Vagina (tissue), 2 donors: ENCODE measurements at regions not wholly inside any gene's neighbourhood (a gene's known extent, or its start where the extent isn't known, plus 50 kb on each side); places are given as distances from the start of the nearest gene placed in this dataset.

Source experiments
- DNase-seq, 2 donors: peaks; one replicate each; pipeline ENCODE4 v3.0.0-alpha.2; 2017; ENCODE audit errors: extremely low spot score in 2 of 2
- H3K27ac ChIP-seq: fragments of 200-600 bp; sonication (generic); one replicate; pipeline ENCODE4 v1.5.1; 2019
- H3K27me3 ChIP-seq: fragments of 200-600 bp; sonication (generic); one replicate; pipeline ENCODE4 v1.5.1; 2019
- H3K36me3 ChIP-seq, 2 donors: fragments of 200-600 bp; sonication (generic); one replicate each; pipeline ENCODE4 v1.5.1; 2017 to 2019
- H3K4me1 ChIP-seq: fragments of 200-600 bp; sonication (generic); one replicate; pipeline ENCODE4 v1.5.1; 2019
- H3K4me3 ChIP-seq, 2 donors: fragments of 200-600 bp; sonication (generic); 1 replicate in 1 of 2; 2 replicates in 1 of 2; pipeline ENCODE4 v1.5.1; 2016 to 2019
- H3K9me3 ChIP-seq: fragments of 200-600 bp; sonication (generic); one replicate; pipeline ENCODE4 v1.5.1; 2019
- CTCF ChIP-seq, 3 experiments: fragments of 450-650 bp in 2 of 3; fragments of 200-600 bp in 1 of 3; sonication (generic) in 1 of 3; IDR thresholded peaks; one replicate each; pipeline ENCODE4 v1.5.1; 2017 to 2019; ENCODE audit warnings: antibody characterized with exemption in 3 of 3, mild to moderate bottlenecking in 2 of 3, moderate library complexity in 2 of 3
- POLR2A ChIP-seq, 2 donors: fragments of 450-650 bp; IDR thresholded peaks; one replicate each; pipeline ENCODE4 v1.6.1; 2017; ENCODE audit warnings: antibody characterized with exemption in 2 of 2, mild to moderate bottlenecking in 2 of 2, moderate library complexity in 2 of 2
- POLR2AphosphoS5 ChIP-seq, 2 donors: sonication (generic); formaldehyde crosslinking; IDR thresholded peaks; one replicate each; pipeline ENCODE4 v1.9.0; 2017; ENCODE audit warnings: antibody characterized with exemption in 2 of 2, mild to moderate bottlenecking in 2 of 2, low read depth in 1 of 2; ENCODE audit not compliant: insufficient read depth in 1 of 2
- intact Hi-C: fragments of 100-400 bp; cut with DNase I; formaldehyde crosslinking; loops from one replicate; pipeline ENCODE4 v1.15.1; 2023

- TF ChIP-seq POLR2A (IDR thresholded peaks at IDR 0.05) (no peak), POLR2AphosphoS5 (IDR thresholded peaks at IDR 0.05; ENCODE audit: insufficient read depth in 1 of 2, low read depth in 1 of 2) (no peak), CTCF (IDR thresholded peaks at IDR 0.05) (no peak)
- intact Hi-C loops, result no loop called here
- Histone ChIP-seq H3K4me3 (no peak overlapping the region), H3K27me3 (no peaks in the 10 kb centered on the region), H3K27ac (no peak overlapping the region), H3K9me3 (no peaks in the 10 kb centered on the region), H3K36me3 (no peaks in the 10 kb centered on the region), H3K4me1 (no peaks in the 10 kb centered on the region)
- DNase-seq, result no peak
These were observed 115.9 kb upstream of the BDNF start for GRCh38 chr11:27816197-27816596.

- intact Hi-C loops, result no loop called here
- no peak overlapping the region for H3K27ac ChIP-seq
- no peaks in the 10 kb centered on the region for H3K9me3 ChIP-seq
- no peaks in the 10 kb centered on the region for H3K4me1 ChIP-seq
- no peaks in the 10 kb centered on the region for H3K36me3 ChIP-seq
- no peak for DNase-seq
- H3K27me3 ChIP-seq, result no peaks in the 10 kb centered on the region
- TF ChIP-seq POLR2AphosphoS5 (IDR thresholded peaks at IDR 0.05; ENCODE audit: insufficient read depth in 1 of 2, low read depth in 1 of 2) (no peak), CTCF (IDR thresholded peaks at IDR 0.05) (no peak), POLR2A (IDR thresholded peaks at IDR 0.05) (no peak)
- no peak overlapping the region for H3K4me3 ChIP-seq
These were observed 112.1 kb upstream of the BDNF start for GRCh38 chr11:27812341-27812740.

GRCh38 chr11:27807596-27807995, 107.3 kb upstream of the BDNF start:
- no peak overlapping the region for H3K27ac ChIP-seq

DNA sequence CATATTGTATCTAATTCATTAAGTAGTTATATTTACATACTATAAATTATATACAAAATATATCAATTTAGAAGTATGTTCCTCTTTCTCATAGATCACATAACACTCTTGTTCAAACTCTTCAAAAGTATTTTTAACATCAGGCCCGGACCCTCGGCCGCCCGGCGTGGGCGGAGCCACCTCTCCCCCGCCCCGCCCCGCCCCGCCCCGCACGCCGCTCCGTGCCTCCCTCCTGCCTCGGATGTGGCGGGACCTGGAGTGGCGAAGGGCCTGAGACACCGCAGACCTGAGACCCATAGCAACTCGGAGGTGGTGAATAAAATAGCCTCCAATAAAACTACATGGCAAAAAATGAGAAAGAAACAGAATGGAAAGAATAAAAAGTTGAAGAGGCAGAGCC, 105.9 kb upstream of the BDNF start:
- no peak for DNase-seq
- Histone ChIP-seq H3K4me3 (no peak overlapping the region), H3K27ac (no peak overlapping the region), H3K4me1 (no peaks in the 10 kb centered on the region), H3K9me3 (no peaks in the 10 kb centered on the region), H3K36me3 (no peaks in the 10 kb centered on the region), H3K27me3 (no peaks in the 10 kb centered on the region)
- intact Hi-C loops, result no loop called here
- no peak for TF ChIP-seq CTCF (IDR thresholded peaks at IDR 0.05)
- TF ChIP-seq POLR2A (IDR thresholded peaks at IDR 0.05), result no peak
- TF ChIP-seq POLR2AphosphoS5 (IDR thresholded peaks at IDR 0.05; ENCODE audit: insufficient read depth in 1 of 2, low read depth in 1 of 2), result no peak

More at GRCh38 chr11:27807596-27807995, 107.3 kb upstream of the BDNF start:
- no peaks in the 10 kb centered on the region for H3K4me1 ChIP-seq
- DNase-seq, result no peak
- no peaks in the 10 kb centered on the region for H3K27me3 ChIP-seq
- H3K9me3 ChIP-seq, result no peaks in the 10 kb centered on the region
- intact Hi-C loops, result no loop called here
- no peak overlapping the region for H3K4me3 ChIP-seq
- TF ChIP-seq POLR2A (IDR thresholded peaks at IDR 0.05) (no peak), CTCF (IDR thresholded peaks at IDR 0.05) (no peak), POLR2AphosphoS5 (IDR thresholded peaks at IDR 0.05; ENCODE audit: insufficient read depth in 1 of 2, low read depth in 1 of 2) (no peak)
- no peaks in the 10 kb centered on the region for H3K36me3 ChIP-seq

DNA sequence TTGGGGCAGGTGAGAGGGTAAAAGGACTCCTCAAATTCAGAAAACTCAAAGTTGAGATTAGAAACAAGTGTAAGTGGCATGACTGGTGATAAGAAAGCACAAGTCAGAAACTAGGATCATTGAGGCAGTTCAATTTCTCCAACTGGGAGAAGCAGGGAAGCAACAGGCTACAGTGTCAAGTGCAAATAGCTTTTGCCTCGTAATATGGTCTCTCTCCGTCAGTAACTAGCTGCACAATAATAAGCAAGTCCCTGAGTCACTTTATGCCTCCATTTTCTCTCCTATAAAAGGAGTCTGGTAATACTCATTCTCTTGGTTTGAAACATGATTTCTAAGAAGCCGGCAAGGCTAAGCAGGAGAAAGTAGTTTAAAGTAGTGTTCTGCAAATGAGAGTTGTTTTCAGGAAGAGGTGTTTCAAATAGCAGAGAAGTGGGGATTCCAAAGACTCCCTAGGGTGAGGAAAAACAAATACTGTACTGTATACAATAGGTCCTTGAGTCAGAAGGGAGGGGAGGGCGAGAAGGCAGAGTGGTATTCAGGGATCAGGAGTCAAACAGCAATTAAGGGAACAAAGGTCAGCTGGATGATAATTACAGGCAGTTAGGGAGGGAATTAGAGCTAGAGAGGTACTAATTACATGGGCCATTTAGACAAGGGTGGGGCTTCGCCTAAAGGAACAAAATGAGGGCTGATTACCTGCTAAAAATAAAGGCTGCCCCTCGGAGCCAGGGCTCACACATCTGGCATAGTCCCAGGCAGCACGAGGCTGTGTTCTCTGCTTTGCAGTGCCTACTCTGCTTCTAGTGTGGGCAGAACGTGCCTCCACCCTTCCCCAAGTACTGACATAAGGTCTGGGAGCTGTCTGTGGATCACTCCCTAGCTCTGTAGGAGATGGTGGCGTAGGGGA, 96.0 kb upstream of the BDNF start:
- Histone ChIP-seq H3K9me3 (no peaks in the 10 kb centered on the region), H3K27ac (no peak overlapping the region), H3K27me3 (no peaks in the 10 kb centered on the region), H3K4me3 (no peak overlapping the region), H3K4me1 (no peaks in the 10 kb centered on the region), H3K36me3 (no peaks in the 10 kb centered on the region)
- no peak for DNase-seq
- no peak for TF ChIP-seq CTCF (IDR thresholded peaks at IDR 0.05)
- intact Hi-C loops, result no loop called here
